ENCODE measurements at regions not wholly inside any gene's neighbourhood (a gene's known extent, or its start where the extent isn't known, plus 50 kb on each side); places are given as distances from the start of the nearest gene placed in this dataset.

DNA sequence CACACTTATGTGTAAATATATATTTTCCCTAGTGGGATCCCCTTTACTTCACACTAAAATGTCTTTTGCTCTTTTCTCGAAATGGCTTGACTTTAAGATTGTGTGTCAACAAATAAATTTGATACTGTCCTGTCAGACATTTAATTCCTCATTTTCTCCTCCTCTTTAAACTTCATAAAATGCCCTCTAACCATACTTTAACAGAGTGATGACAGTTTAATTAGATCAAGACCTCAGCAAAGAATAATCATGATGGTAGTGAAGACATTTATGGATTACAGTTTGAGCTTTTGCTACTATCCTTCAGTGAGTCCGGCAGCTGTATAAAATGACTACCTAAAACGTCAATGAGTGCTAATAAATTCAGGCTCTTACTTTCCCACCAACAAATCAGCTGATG lies 113.1 kb upstream of the ADGRL3 start:
- POLR2A ChIA-PET (ENCODE audit: low non-redundant PET): no interaction called here
- DNase-seq (ENCODE audit: low spot score): no peak
- no peak overlapping the region for H3K27ac ChIP-seq
- CTCF ChIA-PET: interaction anchor here (0.7 kb wide), 1 partner anchor 11 kb away, joined by 3 read pairs; no protein-coding TSS in a partner anchor
- TF ChIP-seq, protein P1, sequence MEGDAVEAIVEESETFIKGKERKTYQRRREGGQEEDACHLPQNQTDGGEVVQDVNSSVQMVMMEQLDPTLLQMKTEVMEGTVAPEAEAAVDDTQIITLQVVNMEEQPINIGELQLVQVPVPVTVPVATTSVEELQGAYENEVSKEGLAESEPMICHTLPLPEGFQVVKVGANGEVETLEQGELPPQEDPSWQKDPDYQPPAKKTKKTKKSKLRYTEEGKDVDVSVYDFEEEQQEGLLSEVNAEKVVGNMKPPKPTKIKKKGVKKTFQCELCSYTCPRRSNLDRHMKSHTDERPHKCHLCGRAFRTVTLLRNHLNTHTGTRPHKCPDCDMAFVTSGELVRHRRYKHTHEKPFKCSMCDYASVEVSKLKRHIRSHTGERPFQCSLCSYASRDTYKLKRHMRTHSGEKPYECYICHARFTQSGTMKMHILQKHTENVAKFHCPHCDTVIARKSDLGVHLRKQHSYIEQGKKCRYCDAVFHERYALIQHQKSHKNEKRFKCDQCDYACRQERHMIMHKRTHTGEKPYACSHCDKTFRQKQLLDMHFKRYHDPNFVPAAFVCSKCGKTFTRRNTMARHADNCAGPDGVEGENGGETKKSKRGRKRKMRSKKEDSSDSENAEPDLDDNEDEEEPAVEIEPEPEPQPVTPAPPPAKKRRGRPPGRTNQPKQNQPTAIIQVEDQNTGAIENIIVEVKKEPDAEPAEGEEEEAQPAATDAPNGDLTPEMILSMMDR (conservative IDR thresholded peaks at IDR 0.05; ENCODE audit: low read depth): no peak

DNA sequence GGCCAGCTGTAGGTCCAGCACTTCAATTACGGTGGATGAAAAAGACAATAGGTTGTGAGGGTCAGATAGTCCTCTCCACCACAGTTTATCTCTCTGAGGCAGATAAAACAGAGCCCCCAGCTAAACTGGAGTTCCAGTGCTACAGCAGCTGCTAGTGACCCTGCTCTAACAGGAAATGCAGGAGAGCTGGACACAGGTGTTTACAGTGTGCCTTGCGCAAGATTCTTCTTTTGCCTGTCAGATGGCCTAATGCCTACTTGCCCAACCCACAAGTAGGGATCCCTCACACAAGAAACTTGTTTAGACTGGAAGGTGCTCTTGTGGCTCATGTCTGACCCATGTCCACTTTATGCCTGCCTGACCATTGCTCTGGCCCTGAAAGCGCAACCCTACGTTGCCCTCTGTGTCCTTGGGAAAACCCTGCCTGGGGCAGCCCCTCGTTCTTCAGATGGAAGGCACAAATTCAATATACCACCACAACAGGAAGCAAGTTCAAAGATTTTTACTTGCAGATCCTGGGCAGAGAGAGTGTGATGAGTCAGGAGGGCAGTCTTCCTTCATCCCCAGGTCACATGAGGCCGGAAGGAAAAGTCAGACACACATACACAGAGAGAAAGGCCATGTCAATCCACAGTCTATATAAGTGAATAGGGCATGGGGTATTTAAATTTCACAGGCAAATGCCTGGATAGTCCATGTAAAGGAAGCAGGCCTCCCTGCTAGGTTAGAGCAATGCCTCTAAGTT lies 105.1 kb upstream of the ADGRL3 start:
- H3K27ac ChIP-seq: no peak overlapping the region
- TF ChIP-seq, protein P1 (conservative IDR thresholded peaks at IDR 0.05; ENCODE audit: low read depth): no peak
- POLR2A ChIA-PET (ENCODE audit: low non-redundant PET): no interaction called here
- no peak for DNase-seq (ENCODE audit: low spot score)
- CTCF ChIA-PET: no interaction called here

DNA sequence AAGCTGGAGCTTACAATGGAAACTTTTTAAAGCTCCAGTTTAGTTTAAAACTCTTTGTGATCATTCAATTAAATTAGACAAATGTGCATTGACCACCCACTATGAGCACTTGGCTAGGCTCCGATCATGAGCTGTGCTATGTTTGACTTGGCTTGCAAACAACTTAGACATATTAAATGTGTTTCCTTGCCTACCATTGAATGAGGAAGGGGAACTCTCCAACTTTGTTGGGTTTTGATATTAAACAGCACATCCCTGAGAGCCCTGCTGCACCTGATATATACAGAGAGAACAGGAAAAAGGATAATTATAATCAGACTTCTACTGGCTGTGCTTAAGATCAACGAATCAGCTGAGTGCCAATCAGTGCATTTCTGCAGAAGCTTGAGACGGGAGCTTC lies 71.4 kb upstream of the ADGRL3 start:
- CTCF ChIA-PET: no interaction called here

GRCh38 chr4:61129971-61130370 lies 70.2 kb upstream of the ADGRL3 start:
- TF ChIP-seq, protein P1 (conservative IDR thresholded peaks at IDR 0.05; ENCODE audit: low read depth): no peak
- DNase-seq (ENCODE audit: low spot score): no peak
- H3K27ac ChIP-seq: no peak overlapping the region
- ChIA-PET POLR2A (ENCODE audit: low non-redundant PET) (no interaction called here), CTCF (no interaction called here)

More for the DNA sequence above, 71.4 kb upstream of the ADGRL3 start:
- H3K27ac ChIP-seq: no peak overlapping the region
- no peak for DNase-seq (ENCODE audit: low spot score)
- POLR2A ChIA-PET (ENCODE audit: low non-redundant PET): no interaction called here
- TF ChIP-seq, protein P1 (conservative IDR thresholded peaks at IDR 0.05; ENCODE audit: low read depth): no peak

DNA sequence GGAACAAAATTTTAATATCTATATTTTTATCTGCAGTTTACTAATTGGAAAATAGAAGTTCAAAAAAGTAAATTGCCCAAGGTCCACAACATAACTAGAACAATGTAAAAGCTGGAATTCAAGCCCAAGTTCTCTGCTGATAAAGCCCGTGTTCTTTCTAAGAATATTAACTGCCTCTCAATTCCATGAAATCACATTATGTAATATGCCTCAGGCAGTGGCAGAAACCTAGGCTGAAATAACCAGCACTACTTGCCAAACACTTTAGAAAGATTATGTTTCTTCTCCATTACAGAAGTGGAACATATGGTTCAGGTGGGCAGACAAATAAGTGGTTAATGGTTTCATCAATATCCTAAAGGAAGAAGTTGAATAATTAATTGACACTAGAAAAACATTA lies 56.7 kb upstream of the ADGRL3 start:
- CTCF ChIA-PET: no interaction called here
- DNase-seq (ENCODE audit: low spot score): no peak
- H3K27ac ChIP-seq: no peak overlapping the region
- TF ChIP-seq, protein P1 (conservative IDR thresholded peaks at IDR 0.05; ENCODE audit: low read depth): no peak
- POLR2A ChIA-PET (ENCODE audit: low non-redundant PET): no interaction called here

GRCh38 chr4:61149278-61149677 lies 50.8 kb upstream of the ADGRL3 start:
- DNase-seq (ENCODE audit: low spot score): peak; percentile 3
- TF ChIP-seq, protein P1 (conservative IDR thresholded peaks at IDR 0.05; ENCODE audit: low read depth): no peak
- no peak overlapping the region for H3K27ac ChIP-seq
- ChIA-PET POLR2A (ENCODE audit: low non-redundant PET) (no interaction called here), CTCF (interaction anchor here (0.5 kb wide), 1 partner anchor 22 kb away, joined by 4 read pairs; no protein-coding TSS in a partner anchor)

Data from RWPE1 (cell line).